Osteocyte (in vitro differentiated cells): ENCODE measurements at regions not wholly inside any gene's neighbourhood (a gene's known extent, or its start where the extent isn't known, plus 50 kb on each side); places are given as distances from the start of the nearest gene placed in this dataset.

ENCODE experiments used
- DNase-seq: peaks from one replicate; pipeline ENCODE4 v3.0.0; 2021; ENCODE audit warnings: mixed read lengths; ENCODE audit not compliant: unreplicated experiment; ENCODE audit errors: extremely low spot score
- H3K27ac Mint-ChIP-seq: one replicate; pipeline ENCODE4 v1.8.0; 2021; ENCODE audit warnings: mild to moderate bottlenecking, mixed read lengths; ENCODE audit not compliant: unreplicated experiment
- H3K27me3 Mint-ChIP-seq: one replicate; pipeline ENCODE4 v1.8.0; 2021; ENCODE audit warnings: mixed read lengths; ENCODE audit not compliant: unreplicated experiment
- H3K36me3 Mint-ChIP-seq: one replicate; pipeline ENCODE4 v1.8.0; 2021; ENCODE audit warnings: mixed read lengths; ENCODE audit not compliant: unreplicated experiment
- H3K4me1 Mint-ChIP-seq: one replicate; pipeline ENCODE4 v1.8.0; 2021; ENCODE audit warnings: mixed read lengths; ENCODE audit not compliant: unreplicated experiment
- H3K4me3 Mint-ChIP-seq: one replicate; pipeline ENCODE4 v1.8.0; 2021; ENCODE audit warnings: mild to moderate bottlenecking, moderate library complexity, mixed read lengths; ENCODE audit not compliant: unreplicated experiment
- H3K9me3 Mint-ChIP-seq: one replicate; pipeline ENCODE4 v1.8.0; 2021; ENCODE audit warnings: mixed read lengths; ENCODE audit not compliant: unreplicated experiment
- CTCF ChIP-seq: fragments of 200-600 bp; sonication (generic); IDR thresholded peaks from 2 replicates; pipeline ENCODE4 v1.5.0; 2021; ENCODE audit warnings: antibody characterized with exemption, mild to moderate bottlenecking, moderate library complexity

- H3K27me3 Mint-ChIP-seq: no peaks in the 10 kb centered on the region
- H3K36me3 Mint-ChIP-seq: no peaks in the 10 kb centered on the region
- no peak overlapping the region for H3K27ac Mint-ChIP-seq
- H3K4me1 Mint-ChIP-seq: no peaks in the 10 kb centered on the region
- H3K9me3 Mint-ChIP-seq: no peaks in the 10 kb centered on the region
- no peak for DNase-seq
- TF ChIP-seq CTCF: no peak
- no peak overlapping the region for H3K4me3 Mint-ChIP-seq
Measured at GRCh38 chr22:25361899-25362214, 142.4 kb downstream of the CRYBB2 start.

GRCh38 chr22:25362215-25362882 lies 142.9 kb downstream of the CRYBB2 start:
- no peak for DNase-seq
- Mint-ChIP-seq H3K27me3 (no peaks in the 10 kb centered on the region), H3K36me3 (no peaks in the 10 kb centered on the region), H3K27ac (no peak overlapping the region), H3K9me3 (no peaks in the 10 kb centered on the region), H3K4me1 (peaks cover 2% of the 10 kb centered on the region), H3K4me3 (no peak overlapping the region)
- peak; percentile 90 for TF ChIP-seq CTCF

- DNase-seq: no peak
- no peaks in the 10 kb centered on the region for H3K36me3 Mint-ChIP-seq
Measured at GRCh38 chr22:25362883-25363240, 143.4 kb downstream of the CRYBB2 start.

GRCh38 chr22:25363474-25363873 lies 144.0 kb downstream of the CRYBB2 start:
- no peaks in the 10 kb centered on the region for H3K9me3 Mint-ChIP-seq

More at GRCh38 chr22:25362883-25363240, 143.4 kb downstream of the CRYBB2 start:
- no peaks in the 10 kb centered on the region for H3K9me3 Mint-ChIP-seq
- peaks cover 8% of the 10 kb centered on the region for H3K4me1 Mint-ChIP-seq
- no peak for TF ChIP-seq CTCF
- no peak overlapping the region for H3K4me3 Mint-ChIP-seq
- H3K27me3 Mint-ChIP-seq: no peaks in the 10 kb centered on the region
- no peak overlapping the region for H3K27ac Mint-ChIP-seq

GRCh38 chr22:25364281-25364680 lies 144.8 kb downstream of the CRYBB2 start:
- TF ChIP-seq CTCF: no peak
- H3K9me3 Mint-ChIP-seq: no peaks in the 10 kb centered on the region
- no peaks in the 10 kb centered on the region for H3K36me3 Mint-ChIP-seq
- no peaks in the 10 kb centered on the region for H3K27me3 Mint-ChIP-seq
- DNase-seq: no peak
- no peak overlapping the region for H3K4me3 Mint-ChIP-seq
- H3K4me1 Mint-ChIP-seq: peaks cover 17% of the 10 kb centered on the region
- H3K27ac Mint-ChIP-seq: no peak overlapping the region

More at GRCh38 chr22:25363474-25363873, 144.0 kb downstream of the CRYBB2 start:
- Mint-ChIP-seq H3K27ac (no peak overlapping the region), H3K4me1 (peaks cover 11% of the 10 kb centered on the region), H3K4me3 (no peak overlapping the region), H3K27me3 (no peaks in the 10 kb centered on the region), H3K36me3 (no peaks in the 10 kb centered on the region)
- TF ChIP-seq CTCF: no peak
- no peak for DNase-seq
